ENCODE measurements at regions not wholly inside any gene's neighbourhood (a gene's known extent, or its start where the extent isn't known, plus 50 kb on each side); places are given as distances from the start of the nearest gene placed in this dataset.
"Not testable (repeated sequence)": the region's sequence is repeated elsewhere in the genome, so short reads cannot be mapped to it uniquely, and the experiment has no call there.

GRCh38 chr9:90156318-90156717, 486.3 kb downstream of the DIRAS2 start:
- Mint-ChIP-seq H3K9me3 (ENCODE audit: unreplicated experiment) (no peaks in the 10 kb centered on the region), H3K36me3 (ENCODE audit: insufficient read depth, unreplicated experiment) (no peaks in the 10 kb centered on the region), H3K4me3 (ENCODE audit: unreplicated experiment) (no peak overlapping the region), H3K4me1 (ENCODE audit: insufficient read depth, unreplicated experiment) (no peaks in the 10 kb centered on the region), H3K27me3 (ENCODE audit: insufficient read depth, unreplicated experiment) (peaks cover 50% of the 10 kb centered on the region), H3K27ac (ENCODE audit: low read depth, unreplicated experiment) (no peak overlapping the region)
- CTCF ChIA-PET = no interaction called here
- TF ChIP-seq CTCF (IDR thresholded peaks at IDR 0.05; ENCODE audit: unreplicated experiment) = no peak
- POLR2A ChIA-PET = no interaction called here
- BruUV-seq (replicated peaks) = no TSS peak
- no peak for DNase-seq (ENCODE audit: unreplicated experiment)
- intact Hi-C loops (cut with micrococcal nuclease) = no loop called here

DNA sequence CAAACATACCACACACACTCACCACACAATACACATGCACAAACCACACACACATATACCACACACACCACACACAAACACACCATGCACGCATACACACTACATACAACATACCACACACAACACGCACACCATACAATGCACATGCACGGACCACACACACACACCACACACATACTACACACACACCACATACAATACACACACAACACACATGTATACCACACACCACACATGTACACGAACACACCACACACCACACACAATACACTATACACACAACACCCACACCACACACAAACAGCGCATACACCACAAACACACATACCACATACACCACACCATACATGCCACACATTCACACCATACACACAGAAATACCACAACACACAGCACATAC, 480.3 kb downstream of the DIRAS2 start:
- no peak for TF ChIP-seq CTCF (IDR thresholded peaks at IDR 0.05; ENCODE audit: unreplicated experiment)
- no TSS peak for BruUV-seq (replicated peaks)
- peaks cover 60% of the 10 kb centered on the region for H3K27me3 Mint-ChIP-seq (ENCODE audit: insufficient read depth, unreplicated experiment)
- no peaks in the 10 kb centered on the region for H3K9me3 Mint-ChIP-seq (ENCODE audit: unreplicated experiment)
- POLR2A ChIA-PET = no interaction called here
- no peak for DNase-seq (ENCODE audit: unreplicated experiment)
- H3K4me1 Mint-ChIP-seq (ENCODE audit: insufficient read depth, unreplicated experiment) = no peaks in the 10 kb centered on the region
- H3K27ac Mint-ChIP-seq (ENCODE audit: low read depth, unreplicated experiment) = no peak overlapping the region
- intact Hi-C loops (cut with micrococcal nuclease) = no loop called here
- H3K36me3 Mint-ChIP-seq (ENCODE audit: insufficient read depth, unreplicated experiment) = no peaks in the 10 kb centered on the region
- H3K4me3 Mint-ChIP-seq (ENCODE audit: unreplicated experiment) = no peak overlapping the region
- CTCF ChIA-PET = interaction anchor here (1.0 kb wide), 1 partner anchor 19 kb away, joined by 3 read pairs; no protein-coding TSS in a partner anchor

DNA sequence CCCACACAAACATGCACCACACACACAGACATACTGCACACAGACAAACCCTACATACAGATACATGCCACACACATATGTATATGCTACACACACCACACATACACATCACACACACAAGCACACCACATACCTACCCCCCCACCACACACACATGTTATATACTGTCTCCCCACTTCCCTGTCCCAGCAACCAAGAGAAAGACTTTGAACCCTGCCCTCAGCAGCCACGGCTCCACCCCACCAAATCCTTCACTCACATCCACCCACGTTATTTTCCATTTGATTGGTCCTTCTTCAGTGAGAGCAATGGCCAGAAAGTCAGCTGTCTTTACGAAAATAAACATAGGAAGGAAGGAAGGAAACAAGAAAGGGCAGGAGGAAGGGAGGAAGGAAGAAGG, 479.8 kb downstream of the DIRAS2 start:
- no peaks in the 10 kb centered on the region for H3K9me3 Mint-ChIP-seq (ENCODE audit: unreplicated experiment)
- no peak for DNase-seq (ENCODE audit: unreplicated experiment)
- H3K4me1 Mint-ChIP-seq (ENCODE audit: insufficient read depth, unreplicated experiment) = no peaks in the 10 kb centered on the region
- TF ChIP-seq CTCF (IDR thresholded peaks at IDR 0.05; ENCODE audit: unreplicated experiment) = no peak
- no peak overlapping the region for H3K27ac Mint-ChIP-seq (ENCODE audit: low read depth, unreplicated experiment)
- H3K36me3 Mint-ChIP-seq (ENCODE audit: insufficient read depth, unreplicated experiment) = no peaks in the 10 kb centered on the region
- ChIA-PET POLR2A (no interaction called here), CTCF (interaction anchor here (1.0 kb wide), 1 partner anchor 21 kb away, joined by 6 read pairs; no protein-coding TSS in a partner anchor)
- intact Hi-C loops (cut with micrococcal nuclease) = no loop called here
- no TSS peak for BruUV-seq (replicated peaks)
- no peak overlapping the region for H3K4me3 Mint-ChIP-seq (ENCODE audit: unreplicated experiment)
- H3K27me3 Mint-ChIP-seq (ENCODE audit: insufficient read depth, unreplicated experiment) = peaks cover 60% of the 10 kb centered on the region

GRCh38 chr9:90165281-90165680, 477.3 kb downstream of the DIRAS2 start:
- Mint-ChIP-seq H3K4me1 (ENCODE audit: insufficient read depth, unreplicated experiment) (no peaks in the 10 kb centered on the region), H3K9me3 (ENCODE audit: unreplicated experiment) (no peaks in the 10 kb centered on the region), H3K27me3 (ENCODE audit: insufficient read depth, unreplicated experiment) (peaks cover 46% of the 10 kb centered on the region), H3K27ac (ENCODE audit: low read depth, unreplicated experiment) (no peak overlapping the region), H3K36me3 (ENCODE audit: insufficient read depth, unreplicated experiment) (no peaks in the 10 kb centered on the region), H3K4me3 (ENCODE audit: unreplicated experiment) (no peak overlapping the region)
- no peak for TF ChIP-seq CTCF (IDR thresholded peaks at IDR 0.05; ENCODE audit: unreplicated experiment)
- POLR2A ChIA-PET = no interaction called here
- DNase-seq (ENCODE audit: unreplicated experiment) = no peak
- CTCF ChIA-PET = no interaction called here
- BruUV-seq (replicated peaks) = no TSS peak
- intact Hi-C loops (cut with micrococcal nuclease) = no loop called here

DNA sequence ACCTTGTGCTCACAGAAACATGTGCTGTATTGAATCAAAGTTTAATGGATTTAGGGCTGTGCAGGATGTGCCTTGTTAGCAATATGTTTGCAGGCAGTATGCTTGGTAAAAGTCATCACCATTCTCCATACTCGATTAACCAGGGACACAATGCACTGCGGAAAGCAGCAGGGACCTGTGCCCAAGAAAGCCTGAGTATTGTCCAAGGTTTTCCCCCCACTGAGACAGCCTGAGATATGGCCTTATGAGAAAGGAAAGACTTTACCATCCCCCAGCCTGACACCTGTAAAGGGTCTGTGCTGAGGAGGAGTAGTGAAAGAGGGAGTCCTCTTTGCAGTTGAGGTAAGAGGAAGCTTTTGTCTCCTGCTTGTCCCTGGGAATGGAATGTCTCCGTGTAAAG, 476.2 kb downstream of the DIRAS2 start:
- DNase-seq (ENCODE audit: unreplicated experiment); H3K9me3 Mint-ChIP-seq (ENCODE audit: unreplicated experiment); H3K36me3 Mint-ChIP-seq (ENCODE audit: insufficient read depth, unreplicated experiment); H3K4me3 Mint-ChIP-seq (ENCODE audit: unreplicated experiment); intact Hi-C loops (cut with micrococcal nuclease); BruUV-seq (replicated peaks); POLR2A ChIA-PET; H3K27ac Mint-ChIP-seq (ENCODE audit: low read depth, unreplicated experiment); H3K4me1 Mint-ChIP-seq (ENCODE audit: insufficient read depth, unreplicated experiment); CTCF ChIA-PET: not testable (repeated sequence)
- H3K27me3 Mint-ChIP-seq (ENCODE audit: insufficient read depth, unreplicated experiment) = peaks cover 42% of the 10 kb centered on the region

Measured in MCF 10A (cell line).